ENCODE measurements at regions not wholly inside any gene's neighbourhood (a gene's known extent, or its start where the extent isn't known, plus 50 kb on each side); places are given as distances from the start of the nearest gene placed in this dataset.

DNA sequence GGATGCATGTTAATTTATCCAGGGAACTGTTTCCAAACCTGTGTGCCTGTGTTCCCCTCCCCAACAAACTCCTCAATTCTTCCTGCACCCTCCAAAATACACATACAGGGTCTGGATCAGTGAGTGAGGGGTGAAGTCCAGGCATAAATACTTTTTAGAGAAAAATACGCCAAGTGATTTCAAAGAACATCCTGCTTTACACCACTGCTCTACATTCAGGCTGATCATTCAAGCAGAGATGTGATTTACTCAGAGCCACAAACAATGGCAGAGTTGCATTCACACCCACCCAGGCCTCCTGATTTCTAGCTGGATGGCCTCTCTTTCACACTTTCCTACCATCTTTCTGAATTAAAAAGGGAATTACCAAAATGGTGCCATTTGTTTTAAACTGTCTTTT lies 289.5 kb upstream of the SLC14A2 start:
- H4K8ac ChIP-seq (ENCODE audit: low read depth in 2 of 2, low read length in 2 of 2): no peak overlapping the region
- no peak overlapping the region for H4K91ac ChIP-seq (ENCODE audit: insufficient read depth, low read depth, low read length)
- no peak overlapping the region; the same call in 1 of the 2 replicates for H4K5ac ChIP-seq (ENCODE audit: low read depth, low read length)
- intact Hi-C loops (cut with micrococcal nuclease): no loop called here
- no peaks in the 10 kb centered on the region for H3K36me3 ChIP-seq (ENCODE audit: control insufficient read depth, insufficient read depth, low read length)
- POLR2A ChIA-PET (ENCODE audit: unreplicated experiment): no interaction called here
- H3K9ac ChIP-seq (ENCODE audit: low read depth, low read length): no peak overlapping the region
- no peaks in the 10 kb centered on the region for H3K79me1 ChIP-seq (ENCODE audit: low read depth in 1 of 2, low read length in 2 of 2)
- DNase-seq (no peak), ATAC-seq (ENCODE audit: low read depth) (no peak)
- H2AFZ ChIP-seq (replicated peaks; ENCODE audit: low read length, poor library complexity): no peak overlapping the region
- no peak overlapping the region for H3K27ac ChIP-seq (ENCODE audit: insufficient read depth, low read length)
- H2BK5ac ChIP-seq (ENCODE audit: low read depth, low read length, poor library complexity, severe bottlenecking): no peak overlapping the region
- no TSS peak for BruUV-seq (replicated peaks)
- H3K27me3 ChIP-seq (ENCODE audit: control insufficient read depth, insufficient read depth, low read length): peaks cover 9% of the 10 kb centered on the region
- H2BK20ac ChIP-seq (ENCODE audit: low read depth, low read length): no peak overlapping the region
- H2BK15ac ChIP-seq (ENCODE audit: low read depth, low read length): no peak overlapping the region
- H2BK120ac ChIP-seq (ENCODE audit: low read depth, low read length): no peak overlapping the region
- WGBS, 2 experiments (ENCODE audit: extremely low coverage in 2 of 2, insufficient read length in 1 of 2): no CpG with 5 or more reads among the region's 1 CpG
- dilution Hi-C loops (cut with HindIII; ENCODE audit: low sequenced_read_pairs, unreplicated experiment): no loop called here
- no peak overlapping the region for H3K4me2 ChIP-seq (ENCODE audit: low read depth, low read length)
- H3K9me3 ChIP-seq (ENCODE audit: control insufficient read depth, insufficient read depth, low read length): no peaks in the 10 kb centered on the region
- no peak overlapping the region for H3K23ac ChIP-seq (ENCODE audit: low read depth, low read length)
- no peak overlapping the region for H2AK9ac ChIP-seq (replicated peaks; ENCODE audit: low read depth, low read length, poor library complexity)
- peaks cover 7% of the 10 kb centered on the region; the same call in 1 of the 2 replicates for H3K4me1 ChIP-seq (ENCODE audit: control insufficient read depth, insufficient read depth, low read length)
- H3K4ac ChIP-seq (ENCODE audit: low read depth, low read length): no peak overlapping the region
- CTCF ChIA-PET: no interaction called here
- H2AK5ac ChIP-seq (ENCODE audit: low read depth, low read length): no peak overlapping the region
- H3K14ac ChIP-seq (replicated peaks; ENCODE audit: low read depth, low read length): no peak overlapping the region
- TF ChIP-seq RFX5 (IDR thresholded peaks at IDR 0.05; ENCODE audit: low read depth, low read length): no peak
- TF ChIP-seq, protein P1, sequence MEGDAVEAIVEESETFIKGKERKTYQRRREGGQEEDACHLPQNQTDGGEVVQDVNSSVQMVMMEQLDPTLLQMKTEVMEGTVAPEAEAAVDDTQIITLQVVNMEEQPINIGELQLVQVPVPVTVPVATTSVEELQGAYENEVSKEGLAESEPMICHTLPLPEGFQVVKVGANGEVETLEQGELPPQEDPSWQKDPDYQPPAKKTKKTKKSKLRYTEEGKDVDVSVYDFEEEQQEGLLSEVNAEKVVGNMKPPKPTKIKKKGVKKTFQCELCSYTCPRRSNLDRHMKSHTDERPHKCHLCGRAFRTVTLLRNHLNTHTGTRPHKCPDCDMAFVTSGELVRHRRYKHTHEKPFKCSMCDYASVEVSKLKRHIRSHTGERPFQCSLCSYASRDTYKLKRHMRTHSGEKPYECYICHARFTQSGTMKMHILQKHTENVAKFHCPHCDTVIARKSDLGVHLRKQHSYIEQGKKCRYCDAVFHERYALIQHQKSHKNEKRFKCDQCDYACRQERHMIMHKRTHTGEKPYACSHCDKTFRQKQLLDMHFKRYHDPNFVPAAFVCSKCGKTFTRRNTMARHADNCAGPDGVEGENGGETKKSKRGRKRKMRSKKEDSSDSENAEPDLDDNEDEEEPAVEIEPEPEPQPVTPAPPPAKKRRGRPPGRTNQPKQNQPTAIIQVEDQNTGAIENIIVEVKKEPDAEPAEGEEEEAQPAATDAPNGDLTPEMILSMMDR (conservative IDR thresholded peaks at IDR 0.05; ENCODE audit: low read depth, low read length): no peak
- TF ChIP-seq MXI1 (IDR thresholded peaks at IDR 0.05; ENCODE audit: borderline replicate concordance, low read depth, low read length): no peak
- TF ChIP-seq NFE2L2 (IDR thresholded peaks at IDR 0.05; ENCODE audit: low read depth, low read length): no peak
- TF ChIP-seq, protein P2, sequence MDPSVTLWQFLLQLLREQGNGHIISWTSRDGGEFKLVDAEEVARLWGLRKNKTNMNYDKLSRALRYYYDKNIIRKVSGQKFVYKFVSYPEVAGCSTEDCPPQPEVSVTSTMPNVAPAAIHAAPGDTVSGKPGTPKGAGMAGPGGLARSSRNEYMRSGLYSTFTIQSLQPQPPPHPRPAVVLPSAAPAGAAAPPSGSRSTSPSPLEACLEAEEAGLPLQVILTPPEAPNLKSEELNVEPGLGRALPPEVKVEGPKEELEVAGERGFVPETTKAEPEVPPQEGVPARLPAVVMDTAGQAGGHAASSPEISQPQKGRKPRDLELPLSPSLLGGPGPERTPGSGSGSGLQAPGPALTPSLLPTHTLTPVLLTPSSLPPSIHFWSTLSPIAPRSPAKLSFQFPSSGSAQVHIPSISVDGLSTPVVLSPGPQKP (IDR thresholded peaks at IDR 0.05; ENCODE audit: borderline replicate concordance, low read depth, low read length): no peak
- no peak for TF ChIP-seq SMC3 (IDR thresholded peaks at IDR 0.05; ENCODE audit: low read depth, low read length)
- TF ChIP-seq POLR2A (IDR thresholded peaks at IDR 0.05; ENCODE audit: low read depth, low read length): no peak
- TF ChIP-seq, protein P3, sequence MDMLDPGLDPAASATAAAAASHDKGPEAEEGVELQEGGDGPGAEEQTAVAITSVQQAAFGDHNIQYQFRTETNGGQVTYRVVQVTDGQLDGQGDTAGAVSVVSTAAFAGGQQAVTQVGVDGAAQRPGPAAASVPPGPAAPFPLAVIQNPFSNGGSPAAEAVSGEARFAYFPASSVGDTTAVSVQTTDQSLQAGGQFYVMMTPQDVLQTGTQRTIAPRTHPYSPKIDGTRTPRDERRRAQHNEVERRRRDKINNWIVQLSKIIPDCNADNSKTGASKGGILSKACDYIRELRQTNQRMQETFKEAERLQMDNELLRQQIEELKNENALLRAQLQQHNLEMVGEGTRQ (IDR thresholded peaks at IDR 0.05; ENCODE audit: low read depth, low read length): no peak
- TF ChIP-seq RCOR1 (IDR thresholded peaks at IDR 0.05; ENCODE audit: insufficient replicate concordance, low read length): no peak
- TF ChIP-seq FOS (IDR thresholded peaks at IDR 0.05; ENCODE audit: low read depth, low read length): no peak
- TF ChIP-seq RAD21 (IDR thresholded peaks at IDR 0.05; ENCODE audit: low read length): no peak
- no peak for TF ChIP-seq CHD1 (IDR thresholded peaks at IDR 0.05; ENCODE audit: low read depth, low read length)
- no peak for TF ChIP-seq MAZ (IDR thresholded peaks at IDR 0.05; ENCODE audit: borderline replicate concordance, low read depth, low read length)
- no peak for TF ChIP-seq CEBPB (IDR thresholded peaks at IDR 0.05; ENCODE audit: low read depth, low read length)
- no peak for TF ChIP-seq BHLHE40 (IDR thresholded peaks at IDR 0.05; ENCODE audit: low read depth, low read length)
- no peak for TF ChIP-seq MAFK (IDR thresholded peaks at IDR 0.05; ENCODE audit: low read depth, low read length)
- no peaks in the 10 kb centered on the region for H3K9me1 ChIP-seq (ENCODE audit: insufficient read depth, low read length)
- H4K20me1 ChIP-seq (ENCODE audit: insufficient read depth, low read length): no peaks in the 10 kb centered on the region
- H3K56ac ChIP-seq (ENCODE audit: extremely low read depth, insufficient read depth, low read length): no peak overlapping the region
- in situ Hi-C loops (cut with MboI; ENCODE audit: low sequenced_read_pairs): no loop called here
- no peak overlapping the region; the same call in 1 of the 2 replicates for H3K18ac ChIP-seq (ENCODE audit: low read depth, low read length)
- no peak overlapping the region for H3K4me3 ChIP-seq (ENCODE audit: insufficient read depth, low read depth, low read length)

Measured in IMR-90 (cell line).